GM21390 (cell line): ENCODE measurements at regions not wholly inside any gene's neighbourhood (a gene's known extent, or its start where the extent isn't known, plus 50 kb on each side); places are given as distances from the start of the nearest gene placed in this dataset.
A peak's percentile ranks its signal among the peaks of the same experiment; 100 is the strongest.

Experiments
- ATAC-seq: cut with Tn5 transposase; IDR thresholded peaks from one replicate; pipeline ENCODE4 v1.9.1; 2021; ENCODE audit not compliant: unreplicated experiment

DNA sequence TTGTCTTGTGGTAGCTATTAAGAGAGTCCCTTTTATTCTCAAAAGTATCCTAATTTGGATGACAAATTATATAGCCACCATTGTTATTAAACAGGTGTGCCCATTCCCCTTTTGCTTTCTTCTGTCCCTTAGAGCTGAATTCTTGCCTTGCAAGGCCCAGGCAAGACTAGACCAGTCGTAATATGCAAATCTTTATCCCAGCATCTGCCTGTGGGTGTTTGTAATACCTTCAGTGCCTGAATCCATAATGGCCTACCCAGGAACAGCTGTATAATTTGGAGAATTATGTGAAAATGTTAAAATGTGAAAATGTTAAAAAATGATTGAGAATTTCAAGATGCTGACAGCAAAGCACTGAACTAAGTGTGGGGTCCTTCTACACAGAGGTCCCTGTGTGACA is 403.0 kb upstream of the RBMS3 start:
- no peak for ATAC-seq

DNA sequence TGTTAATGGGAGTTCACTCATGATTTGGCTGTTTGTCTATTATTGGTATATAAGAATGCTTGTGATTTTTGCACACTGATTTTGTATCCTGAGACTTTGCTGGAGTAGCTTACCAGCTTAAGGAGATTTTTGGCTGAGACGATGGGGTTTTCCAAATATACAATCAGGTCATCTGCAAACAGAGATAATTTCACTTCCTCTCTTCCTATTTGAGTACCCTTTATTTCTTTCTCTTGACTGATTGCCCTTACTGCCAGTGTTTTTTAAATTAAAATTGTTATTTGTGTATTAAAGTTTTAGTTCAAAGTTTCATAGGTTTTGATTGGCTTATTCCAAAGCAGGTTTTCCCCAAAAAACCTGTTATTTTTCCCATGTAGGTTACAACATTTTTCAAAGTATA is 390.5 kb upstream of the RBMS3 start:
- no peak for ATAC-seq

DNA sequence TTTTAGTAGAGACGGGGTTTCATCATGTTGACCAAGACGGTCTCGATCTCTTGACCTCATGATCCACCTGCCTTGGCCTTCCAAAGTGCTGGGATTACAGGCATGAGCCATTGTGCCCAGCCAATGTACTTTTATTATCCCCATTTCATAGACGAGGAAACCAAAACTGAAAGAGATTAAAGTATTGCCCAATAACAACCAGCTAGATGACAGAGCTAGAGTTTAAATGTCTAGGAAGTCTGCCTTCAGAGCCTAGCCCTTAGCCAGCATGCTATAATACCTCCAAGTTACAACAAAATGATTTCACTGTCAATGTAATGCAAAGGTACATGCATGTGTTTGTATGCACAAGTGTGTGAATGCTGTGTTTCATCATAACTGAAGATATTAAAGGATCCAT is 389.4 kb upstream of the RBMS3 start:
- ATAC-seq: no peak

DNA sequence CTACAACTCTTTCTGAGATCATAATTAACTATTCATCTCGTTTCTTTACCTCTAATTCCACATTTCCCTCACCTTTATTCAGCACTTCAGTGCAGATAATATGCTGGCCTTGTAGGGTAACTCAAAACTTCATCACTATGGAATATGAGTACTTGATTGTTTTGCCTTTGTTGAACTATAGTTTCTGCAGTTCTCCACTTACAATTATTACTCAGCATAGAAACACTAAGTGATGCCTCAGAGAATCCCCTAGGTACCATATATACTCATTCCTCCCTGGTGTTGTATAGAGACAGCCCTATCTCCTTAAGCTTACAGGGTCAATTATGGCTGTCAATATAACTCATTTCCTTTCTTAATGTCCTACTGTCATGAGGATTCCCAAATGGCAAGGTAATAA is 380.6 kb upstream of the RBMS3 start:
- ATAC-seq: no peak

DNA sequence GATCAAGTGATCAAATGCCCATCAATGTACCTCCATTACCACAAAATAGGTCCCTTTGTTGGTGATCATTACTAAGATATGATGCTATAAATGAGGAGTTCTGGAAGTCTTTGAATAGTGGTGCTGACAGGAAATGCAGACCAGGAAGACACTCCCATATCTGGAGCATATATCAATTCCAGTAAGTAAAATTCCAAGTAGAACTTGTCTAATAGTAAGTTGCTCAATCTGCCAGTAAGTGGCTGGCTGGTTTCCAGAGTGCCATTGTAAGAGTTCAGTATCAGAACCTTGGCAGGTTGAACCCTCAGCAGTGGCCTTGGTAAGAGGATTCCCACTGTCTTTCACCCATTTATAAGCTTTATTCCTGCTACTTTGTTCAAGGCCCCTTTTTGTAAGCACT is 379.9 kb upstream of the RBMS3 start:
- no peak for ATAC-seq

DNA sequence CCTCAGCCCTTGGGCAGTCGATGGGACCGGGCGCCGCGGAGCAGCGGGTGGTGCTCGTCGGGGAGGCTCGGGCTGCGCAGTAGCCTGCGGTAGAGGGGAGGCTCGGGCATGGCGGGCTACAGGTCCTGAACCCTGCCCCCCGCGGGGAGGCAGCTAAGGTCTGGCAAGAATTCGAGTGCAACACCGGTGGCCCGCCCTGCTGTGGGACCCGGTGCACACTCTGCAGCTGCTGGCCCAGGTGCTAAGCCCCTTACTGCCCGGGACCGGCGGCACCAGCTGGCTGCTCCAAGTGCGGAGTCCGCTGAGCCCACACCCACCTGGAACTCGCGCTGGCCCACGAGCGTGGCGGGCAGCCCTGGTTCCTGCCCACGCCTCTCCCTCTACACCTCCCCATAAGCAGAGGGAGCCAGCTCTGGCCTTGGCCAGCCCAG is 377.7 kb upstream of the RBMS3 start:
- no peak for ATAC-seq

DNA sequence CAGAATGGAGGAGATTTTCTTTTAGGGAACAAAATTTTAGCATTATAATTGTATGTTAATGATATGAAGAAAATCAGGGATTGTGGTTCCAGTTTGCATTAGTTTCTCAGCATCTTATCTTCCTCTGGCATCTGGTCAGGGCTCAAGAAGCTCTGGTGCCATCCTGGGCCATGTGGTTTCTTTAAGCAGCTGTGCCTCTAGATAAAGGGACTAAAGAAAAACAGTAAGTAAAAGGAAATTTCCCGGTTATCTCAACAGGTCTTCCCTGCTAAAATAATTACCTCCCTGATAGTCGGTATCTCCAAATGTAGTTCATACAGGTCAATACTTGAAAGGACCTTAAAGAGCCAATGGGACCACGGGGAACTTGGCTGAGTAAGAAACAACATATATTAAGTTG is 375.1 kb upstream of the RBMS3 start:
- ATAC-seq: no peak

DNA sequence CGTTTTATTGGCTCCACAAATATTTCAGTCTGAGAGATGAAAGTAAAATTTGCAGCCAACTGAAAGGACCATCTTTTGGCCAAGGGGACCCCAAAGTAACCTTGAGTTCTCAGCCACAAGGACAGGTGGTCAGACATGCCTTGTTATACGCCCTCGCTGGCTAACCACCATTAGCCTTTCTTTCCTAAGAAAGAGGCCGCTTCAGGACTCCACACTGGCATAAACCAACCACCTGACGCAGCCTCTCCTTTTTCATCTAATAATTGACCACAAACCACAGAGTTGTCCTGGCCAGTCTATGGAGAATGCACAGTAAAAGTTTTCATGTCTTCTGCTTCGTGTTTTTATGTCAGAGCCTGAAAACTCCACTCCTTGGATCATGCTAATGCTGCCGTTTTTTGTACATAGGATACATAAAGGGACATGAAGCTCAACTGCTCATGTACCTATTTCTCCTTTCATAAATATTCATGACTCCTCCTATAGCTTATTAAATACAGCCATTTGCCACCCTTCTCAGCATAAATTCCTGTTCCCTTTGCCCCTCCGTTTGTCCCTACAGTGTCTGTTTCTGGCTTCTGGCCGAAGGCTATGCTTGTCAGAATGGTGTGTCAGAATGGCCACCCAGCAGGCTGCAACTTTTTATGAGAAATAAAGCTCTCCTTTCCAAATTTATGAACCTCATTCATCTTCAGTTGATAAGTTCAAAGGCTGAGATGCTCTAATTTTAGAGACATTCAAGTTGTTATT is 374.1 kb upstream of the RBMS3 start:
- no peak for ATAC-seq

DNA sequence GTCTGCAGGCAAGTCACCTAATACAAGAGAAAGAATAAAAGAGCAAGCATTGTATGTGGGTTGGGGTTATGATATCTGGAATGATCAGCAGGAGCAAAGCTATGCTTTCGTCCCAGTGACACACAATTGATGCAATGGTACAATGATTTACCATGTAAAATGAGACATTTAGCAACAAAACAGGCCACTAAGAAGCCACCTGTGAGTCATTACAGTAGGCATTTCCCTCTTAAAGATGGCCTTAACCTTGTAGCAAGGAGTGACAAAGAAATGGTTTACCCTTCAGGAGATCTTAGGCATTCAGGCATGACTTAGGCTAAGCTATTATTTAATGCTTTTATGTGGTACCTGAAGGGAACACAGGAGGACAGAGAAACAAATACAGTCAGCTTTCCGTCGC is 373.3 kb upstream of the RBMS3 start:
- ATAC-seq: no peak

DNA sequence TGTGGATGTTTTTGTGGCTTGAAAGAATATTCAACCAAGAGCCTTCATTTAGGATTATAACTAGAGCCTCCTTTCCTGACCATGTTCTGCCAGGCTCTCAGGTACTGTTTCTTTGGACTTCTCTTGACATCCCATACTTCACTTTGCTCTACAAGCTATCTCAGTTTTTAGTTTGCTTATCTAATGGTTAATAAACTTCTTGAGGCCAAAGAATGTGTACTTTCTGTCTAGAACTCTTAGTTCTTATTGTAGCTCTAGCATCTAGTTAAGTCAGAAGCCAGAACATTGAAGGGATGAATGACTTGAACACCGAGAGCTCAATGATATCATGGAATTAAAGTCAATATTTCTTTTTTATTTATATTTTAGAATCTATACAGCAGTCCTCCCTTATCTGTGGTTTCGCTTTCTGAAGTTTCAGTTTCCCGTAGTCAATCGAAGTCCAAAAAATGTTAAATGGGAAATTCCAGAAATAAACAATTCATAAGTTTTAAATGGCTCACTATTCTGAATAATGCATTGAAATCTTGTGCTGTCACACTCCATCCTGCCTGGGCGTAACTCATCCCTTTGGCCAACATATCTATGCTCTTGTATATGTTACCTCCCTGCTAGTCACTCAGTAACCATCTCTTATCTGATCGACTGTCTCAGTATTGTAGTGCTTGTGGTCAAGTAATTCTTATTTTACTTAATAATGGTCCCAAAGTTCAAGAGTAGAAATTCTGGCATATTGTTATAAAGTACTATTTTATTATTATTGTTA is 368.6 kb upstream of the RBMS3 start:
- no peak for ATAC-seq

DNA sequence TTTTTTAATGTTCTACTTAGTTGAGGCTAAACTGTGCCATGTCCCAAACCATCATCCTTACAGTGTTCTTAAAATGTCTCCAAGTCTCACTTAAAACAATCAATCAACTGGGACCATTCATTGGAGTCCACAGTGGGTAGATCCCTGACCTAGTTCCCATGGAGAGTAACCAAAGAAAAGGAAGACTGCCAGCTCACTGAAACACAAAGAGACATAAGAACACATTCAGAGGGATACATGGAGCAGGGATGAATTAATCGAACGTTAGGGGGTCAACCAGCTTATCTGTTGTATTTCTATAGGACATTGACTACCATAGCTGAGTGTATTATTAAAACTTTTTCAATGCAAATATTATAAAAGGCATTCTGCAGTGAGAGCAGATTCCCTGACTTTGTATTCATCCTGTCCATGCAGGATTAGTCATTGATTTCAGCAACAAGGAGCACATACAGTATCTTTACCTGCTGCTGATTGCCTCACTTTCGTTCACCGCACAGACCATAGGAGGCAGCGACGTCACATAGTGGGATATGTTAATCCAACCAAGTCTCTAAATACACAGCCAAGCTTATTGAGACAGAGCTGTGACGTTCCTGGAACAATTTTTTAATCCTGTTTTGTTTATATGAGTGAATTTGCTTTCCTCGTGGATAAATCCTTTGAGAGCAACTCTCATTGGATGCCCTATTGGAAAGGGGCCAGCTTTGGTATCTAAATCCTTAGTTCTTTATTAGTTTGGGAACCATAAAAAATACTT is 364.9 kb upstream of the RBMS3 start:
- no peak for ATAC-seq

DNA sequence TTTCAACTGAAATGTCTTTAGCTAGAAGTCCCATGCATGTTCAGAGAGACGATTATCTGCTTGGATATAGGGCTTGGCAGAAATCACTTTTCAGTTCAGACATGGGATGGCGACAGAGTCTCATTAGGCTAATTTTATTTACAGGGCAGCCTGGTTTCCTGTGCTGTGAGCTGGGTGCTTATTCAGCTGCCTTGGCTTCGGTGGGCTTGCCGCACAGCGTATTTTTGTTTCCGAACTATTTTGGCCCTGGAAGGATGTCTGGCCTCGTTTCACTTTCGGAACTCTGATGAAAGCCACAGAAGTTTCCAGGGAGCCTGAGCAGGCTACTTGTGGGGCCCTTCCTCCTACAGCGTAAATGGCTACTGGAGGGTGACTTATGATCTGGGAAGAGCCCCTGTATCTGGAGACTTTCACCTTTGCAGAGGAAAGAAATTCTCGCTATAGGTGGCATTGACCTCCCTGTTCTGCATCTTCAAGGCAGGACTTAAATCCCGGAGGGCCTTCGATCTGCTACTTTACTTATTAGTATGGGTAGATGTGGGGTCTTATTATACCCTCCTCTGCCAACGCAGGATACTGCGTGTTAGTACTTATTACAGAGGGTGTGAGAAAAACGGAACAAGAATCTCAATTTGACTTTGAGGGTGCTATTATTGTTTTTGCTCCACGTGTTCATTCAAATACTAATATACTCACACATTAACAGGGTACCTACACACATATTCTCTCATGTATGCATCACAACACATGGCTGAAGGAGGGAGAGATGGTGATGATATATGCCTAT is 364.0 kb upstream of the RBMS3 start:
- ATAC-seq: peak; percentile 81

DNA sequence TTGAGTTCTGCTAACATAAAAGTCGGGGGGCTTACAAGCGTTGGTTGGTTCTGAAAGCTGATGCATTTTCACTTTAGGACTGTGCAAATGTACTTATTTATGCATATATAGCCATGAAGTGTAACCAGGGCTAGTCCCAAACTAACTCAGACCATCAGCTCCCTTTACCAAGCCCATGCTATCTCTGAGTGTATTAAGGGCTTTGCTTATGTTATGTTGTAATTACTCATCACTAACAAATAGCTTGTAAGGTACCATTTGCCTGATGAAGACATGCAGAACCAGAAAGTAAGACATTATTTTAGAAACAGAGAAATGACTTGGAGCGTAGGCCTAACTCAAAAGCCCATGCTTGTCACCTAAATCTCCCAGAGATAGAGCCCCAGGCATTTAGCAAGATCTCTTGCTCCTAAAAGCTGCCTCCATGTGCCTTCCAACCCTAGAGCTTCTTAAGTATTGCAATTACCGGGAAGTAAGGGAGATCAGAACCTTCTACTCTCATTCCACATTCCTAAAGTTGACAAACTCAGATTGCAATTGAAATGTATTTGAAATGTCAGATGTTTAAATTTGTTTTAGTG is 362.9 kb upstream of the RBMS3 start:
- no peak for ATAC-seq

DNA sequence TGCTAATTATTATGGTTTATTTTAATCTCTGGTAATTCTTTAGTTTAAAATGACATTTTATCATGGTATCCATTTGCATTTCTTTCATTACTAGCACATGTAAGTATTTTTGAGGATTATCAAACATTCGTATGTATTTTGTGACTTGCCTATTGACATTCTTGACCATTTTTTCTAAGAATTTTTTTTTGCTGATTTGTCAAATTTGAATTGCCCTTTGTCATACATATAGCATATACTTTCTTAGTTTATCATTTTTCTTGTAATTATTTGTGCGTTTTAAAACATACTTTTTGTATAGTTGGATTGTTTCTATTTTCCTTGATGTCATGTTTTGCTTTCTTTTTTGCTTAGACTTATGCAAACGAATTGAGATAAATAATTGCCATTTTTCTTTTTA is 358.5 kb upstream of the RBMS3 start:
- no peak for ATAC-seq

DNA sequence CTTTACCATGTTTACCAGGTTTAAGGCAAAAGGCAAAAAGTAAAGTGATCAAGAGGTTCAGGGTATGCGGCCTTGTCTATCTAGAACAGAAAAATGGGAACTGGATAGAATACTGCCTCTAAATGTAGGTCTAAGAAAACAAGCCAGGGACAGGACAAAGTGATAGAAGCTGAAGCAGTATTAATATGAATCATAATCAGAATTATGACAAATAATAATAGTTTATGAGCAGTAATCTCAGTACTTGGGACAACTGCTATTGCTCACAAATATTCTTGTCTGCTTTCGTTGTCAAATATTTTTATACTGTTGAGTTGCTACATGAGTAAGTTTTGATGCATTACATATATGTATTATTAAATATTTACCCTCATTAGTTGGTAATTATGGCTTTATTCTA is 356.9 kb upstream of the RBMS3 start:
- no peak for ATAC-seq

DNA sequence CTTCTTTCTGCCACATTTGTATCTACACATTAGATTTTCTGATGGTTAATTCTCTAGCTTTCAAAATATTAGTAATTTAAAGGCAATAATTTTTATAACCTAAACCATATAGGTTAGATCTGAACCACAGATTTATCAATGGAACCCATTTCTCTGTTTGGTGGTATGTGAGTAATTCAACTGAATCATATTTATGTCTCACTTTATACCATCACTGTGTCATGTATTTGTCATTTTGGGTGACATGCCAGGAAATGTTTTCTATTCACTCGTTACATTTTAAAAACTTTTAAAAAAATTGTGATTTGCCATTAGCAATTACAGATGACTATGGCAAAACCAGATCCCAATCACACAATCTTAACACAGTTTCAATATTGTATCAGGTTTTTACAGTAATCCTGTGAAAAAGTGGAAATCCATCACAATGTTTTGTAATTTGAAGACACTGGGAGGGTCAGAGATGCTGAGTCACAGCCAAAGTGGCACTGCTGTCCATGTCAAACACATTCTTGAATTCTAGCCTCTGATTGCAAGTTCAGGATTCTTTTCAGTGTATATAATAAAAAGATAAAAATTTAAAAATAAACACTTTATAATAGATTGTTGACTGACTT is 356.0 kb upstream of the RBMS3 start:
- no peak for ATAC-seq

DNA sequence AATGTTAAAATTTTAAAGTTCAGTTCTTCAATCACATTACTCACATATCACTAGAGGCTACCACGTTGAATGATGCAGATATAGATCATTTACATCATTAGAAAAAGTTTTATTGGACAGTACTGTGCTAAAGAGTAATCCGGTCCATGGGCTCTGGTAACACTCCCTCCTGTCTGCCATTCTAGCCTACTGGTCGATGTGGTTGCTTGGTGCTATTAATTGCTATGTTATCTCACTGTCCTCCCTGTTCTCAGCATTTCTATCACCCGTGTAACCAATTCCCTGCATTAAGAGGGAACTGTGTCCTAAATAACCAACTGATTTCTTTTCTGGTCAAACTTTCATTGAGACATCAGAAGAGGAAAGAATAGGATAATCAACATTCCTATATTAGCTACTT is 347.5 kb upstream of the RBMS3 start:
- ATAC-seq: no peak

DNA sequence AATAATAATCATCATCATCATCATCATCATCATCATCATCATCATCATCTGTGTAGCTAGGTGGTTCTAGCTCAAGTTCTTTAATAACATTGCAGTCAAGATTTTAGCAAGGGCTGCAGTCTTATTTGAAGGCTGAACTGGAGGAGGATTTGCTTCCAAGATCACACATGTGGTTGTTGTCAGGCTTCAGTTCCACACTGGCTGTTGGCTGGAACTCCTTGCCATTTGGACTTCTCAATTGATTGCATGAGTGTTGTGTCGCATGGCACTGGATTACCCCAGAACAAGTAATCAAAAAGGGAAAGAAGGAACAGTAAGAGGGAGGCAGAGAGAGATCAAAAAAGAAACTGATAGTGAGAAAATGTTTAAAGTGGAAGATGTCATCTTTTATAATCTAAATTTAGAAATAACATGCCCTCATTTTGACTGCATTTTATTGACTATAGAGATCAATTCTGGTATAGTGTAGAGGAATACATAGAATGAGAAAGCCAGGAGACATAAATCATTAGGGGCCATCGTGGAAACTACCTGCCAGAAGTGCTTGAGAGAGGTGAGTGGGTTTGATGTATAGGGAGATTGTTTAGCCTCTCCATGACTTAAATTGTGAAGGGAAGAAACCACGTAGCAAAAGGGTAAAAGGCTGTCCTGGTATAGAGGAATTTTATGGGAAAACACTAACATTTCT is 346.6 kb upstream of the RBMS3 start:
- no peak for ATAC-seq

DNA sequence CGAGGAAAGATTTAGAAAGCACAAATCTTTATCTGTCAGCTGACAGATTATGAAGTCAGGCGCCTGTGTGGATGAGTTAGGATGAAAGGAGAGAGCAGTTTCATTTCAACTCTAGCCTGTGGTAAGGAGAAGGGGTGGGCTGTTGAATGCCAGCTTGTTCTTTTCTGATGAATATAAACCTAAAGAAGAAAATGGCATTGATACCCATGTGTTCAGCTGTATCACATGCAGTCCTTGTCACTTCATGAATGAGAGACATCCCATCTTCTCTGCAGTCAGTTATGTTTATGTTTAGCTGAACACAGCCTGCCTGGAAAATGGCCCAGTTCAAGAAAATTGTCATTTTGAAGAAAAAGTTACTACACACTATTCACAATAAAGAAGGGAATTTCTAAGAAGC is 345.7 kb upstream of the RBMS3 start:
- no peak for ATAC-seq

DNA sequence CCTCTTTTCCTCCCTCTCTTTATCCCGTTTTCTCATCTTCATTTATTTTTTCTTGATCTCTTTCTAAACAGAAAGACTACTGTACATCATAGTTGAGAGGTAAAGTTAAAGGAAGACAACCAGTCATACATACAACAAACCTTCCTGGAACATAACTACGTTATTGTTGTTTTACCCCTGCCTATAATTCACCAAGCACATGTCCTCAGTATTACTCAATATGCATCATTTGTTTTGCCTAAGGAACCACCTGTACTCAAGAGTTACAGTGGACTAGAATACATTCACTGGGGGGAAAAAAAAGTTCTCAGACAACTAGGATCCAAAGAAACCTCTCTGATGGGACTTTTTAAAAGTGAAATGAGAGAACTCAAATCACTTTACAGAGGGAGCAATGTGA is 344.7 kb upstream of the RBMS3 start:
- ATAC-seq: no peak
